Caco-2 (cell line): ENCODE measurements at regions not wholly inside any gene's neighbourhood (a gene's known extent, or its start where the extent isn't known, plus 50 kb on each side); places are given as distances from the start of the nearest gene placed in this dataset.

Experiments used
- BruUV-seq: library from RNA; stranded (reverse); fragments of 400-500 nt; replicated peaks from 2 replicates; lab custom pipeline; 2021; lab: Mats Ljungman, UMichigan
- CTCF ChIA-PET: fragments of 300-600 bp; sonication (Branson Sonifier 250); formaldehyde crosslinking; loops from one replicate; lab custom pipeline; 2022; ENCODE audit warnings: antibody characterized with exemption; lab: Charles Lee
- POLR2A ChIA-PET: fragments of 300-600 bp; sonication (Branson Sonifier 250); formaldehyde crosslinking; loops from one replicate; lab custom pipeline; 2022; ENCODE audit warnings: antibody characterized with exemption; lab: Charles Lee
- DNase-seq, 2 experiments: peaks; one replicate each; pipeline versions ENCODE4 v3.0.0 to v3.0.0-alpha.2; 2020 to 2022
- H3K27me3 ChIP-seq: replicated peaks from 2 replicates; pipeline ENCODE4 v1.6.0; 2011; ENCODE audit warnings: low read length; ENCODE audit not compliant: control insufficient read depth, insufficient read depth
- H3K36me3 ChIP-seq: 2 replicates; pipeline ENCODE4 v1.5.1; 2011; ENCODE audit warnings: low read length; ENCODE audit not compliant: control insufficient read depth, insufficient read depth
- H3K4me1 ChIP-seq: fragments of 250-450 bp; sonication (Bioruptor Pico); 2 replicates; pipeline ENCODE4 v1.5.1; 2020; ENCODE audit warnings: mild to moderate bottlenecking
- H3K4me3 ChIP-seq: 2 replicates; pipeline ENCODE4 v1.5.1; 2011; ENCODE audit warnings: low read depth, mild to moderate bottlenecking, control low read depth, low read length
- H3K9me3 ChIP-seq: fragments of 250-450 bp; sonication (Bioruptor Pico); 2 replicates; pipeline ENCODE4 v1.5.1; 2020; ENCODE audit warnings: mild to moderate bottlenecking, moderate library complexity
- H3K27ac Mint-ChIP-seq: one replicate; pipeline ENCODE4 v1.8.0; 2022; ENCODE audit warnings: mixed read lengths; ENCODE audit not compliant: unreplicated experiment
- H3K27me3 Mint-ChIP-seq: one replicate; pipeline ENCODE4 v1.8.0; 2022; ENCODE audit warnings: mixed read lengths; ENCODE audit not compliant: insufficient read depth, unreplicated experiment
- H3K36me3 Mint-ChIP-seq: one replicate; pipeline ENCODE4 v1.8.0; 2022; ENCODE audit warnings: mild to moderate bottlenecking, mixed read lengths; ENCODE audit not compliant: insufficient read depth, unreplicated experiment
- H3K4me1 Mint-ChIP-seq: one replicate; pipeline ENCODE4 v1.8.0; 2022; ENCODE audit warnings: low read depth, mixed read lengths; ENCODE audit not compliant: unreplicated experiment
- H3K4me3 Mint-ChIP-seq: one replicate; pipeline ENCODE4 v1.8.0; 2022; ENCODE audit warnings: mild to moderate bottlenecking, moderate library complexity, mixed read lengths; ENCODE audit not compliant: unreplicated experiment
- H3K9me3 Mint-ChIP-seq: one replicate; pipeline ENCODE4 v1.8.0; 2022; ENCODE audit warnings: mixed read lengths; ENCODE audit not compliant: unreplicated experiment
- CTCF ChIP-seq, 2 experiments: fragments of 200-600 bp in 1 of 2; IDR thresholded peaks; 1 replicate in 1 of 2; 2 replicates in 1 of 2; pipeline versions ENCODE4 v1.5.1 to v1.8.0; 2011 to 2022; ENCODE audit warnings: antibody characterized with exemption in 1 of 2, control low read depth in 1 of 2, inconsistent platforms in 1 of 2, low read depth in 1 of 2, low read length in 1 of 2, mild to moderate bottlenecking in 1 of 2, moderate library complexity in 1 of 2; ENCODE audit not compliant: insufficient read depth in 1 of 2, severe bottlenecking in 1 of 2, unreplicated experiment in 1 of 2
- intact Hi-C: fragments of 100-400 bp; cut with micrococcal nuclease; formaldehyde crosslinking; loops from one replicate; pipeline ENCODE4 v1.10.0; 2022; ENCODE audit not compliant: unreplicated experiment

- Mint-ChIP-seq H3K4me1 (no peaks in the 10 kb centered on the region), H3K9me3 (peaks cover 6% of the 10 kb centered on the region), H3K4me3 (no peak overlapping the region), H3K27me3 (peaks cover 4% of the 10 kb centered on the region), H3K36me3 (no peaks in the 10 kb centered on the region), H3K27ac (no peak overlapping the region)
- H3K36me3 ChIP-seq = no peaks in the 10 kb centered on the region
- ChIA-PET CTCF (no interaction called here), POLR2A (no interaction called here)
- TF ChIP-seq CTCF (IDR thresholded peaks at IDR 0.05; ENCODE audit: insufficient read depth in 1 of 2, low read depth in 1 of 2, low read length in 1 of 2, severe bottlenecking in 1 of 2, unreplicated experiment in 1 of 2) = no peak
- H3K4me3 ChIP-seq = no peak overlapping the region
- no peak for DNase-seq
- intact Hi-C loops = no loop called here
- no peaks in the 10 kb centered on the region for H3K4me1 ChIP-seq
- no TSS peak for BruUV-seq
- no peaks in the 10 kb centered on the region for H3K9me3 ChIP-seq
- H3K27me3 ChIP-seq = no peaks in the 10 kb centered on the region
Measured at GRCh38 chr12:77256956-77257355, 191.6 kb upstream of the E2F7 start.

GRCh38 chr12:77253321-77253720 is 188.0 kb upstream of the E2F7 start:
- H3K4me3 ChIP-seq = no peak overlapping the region
- intact Hi-C loops = no loop called here
- POLR2A ChIA-PET = no interaction called here
- Mint-ChIP-seq H3K4me3 (no peak overlapping the region), H3K27me3 (peaks cover 5% of the 10 kb centered on the region), H3K9me3 (no peaks in the 10 kb centered on the region), H3K4me1 (no peaks in the 10 kb centered on the region), H3K36me3 (no peaks in the 10 kb centered on the region), H3K27ac (no peak overlapping the region)
- no peaks in the 10 kb centered on the region for H3K4me1 ChIP-seq
- no peaks in the 10 kb centered on the region for H3K9me3 ChIP-seq
- CTCF ChIA-PET = no interaction called here
- no peak for DNase-seq
- TF ChIP-seq CTCF (IDR thresholded peaks at IDR 0.05; ENCODE audit: insufficient read depth in 1 of 2, low read depth in 1 of 2, low read length in 1 of 2, severe bottlenecking in 1 of 2, unreplicated experiment in 1 of 2) = no peak
- BruUV-seq = no TSS peak
- no peaks in the 10 kb centered on the region for H3K36me3 ChIP-seq
- H3K27me3 ChIP-seq = no peaks in the 10 kb centered on the region

- no TSS peak for BruUV-seq
- Mint-ChIP-seq H3K4me1 (no peaks in the 10 kb centered on the region), H3K27me3 (peaks cover 6% of the 10 kb centered on the region), H3K36me3 (no peaks in the 10 kb centered on the region), H3K27ac (no peak overlapping the region), H3K4me3 (no peak overlapping the region), H3K9me3 (no peaks in the 10 kb centered on the region)
- H3K4me1 ChIP-seq = no peaks in the 10 kb centered on the region
- intact Hi-C loops = no loop called here
- ChIA-PET CTCF (no interaction called here), POLR2A (no interaction called here)
- no peaks in the 10 kb centered on the region for H3K27me3 ChIP-seq
- no peaks in the 10 kb centered on the region for H3K36me3 ChIP-seq
- no peaks in the 10 kb centered on the region for H3K9me3 ChIP-seq
- H3K4me3 ChIP-seq = no peak overlapping the region
- TF ChIP-seq CTCF (IDR thresholded peaks at IDR 0.05; ENCODE audit: insufficient read depth in 1 of 2, low read depth in 1 of 2, low read length in 1 of 2, severe bottlenecking in 1 of 2, unreplicated experiment in 1 of 2) = no peak
- no peak for DNase-seq
Measured at GRCh38 chr12:77251799-77252198, 186.4 kb upstream of the E2F7 start.
